ENCODE measurements at regions not wholly inside any gene's neighbourhood (a gene's known extent, or its start where the extent isn't known, plus 50 kb on each side); places are given as distances from the start of the nearest gene placed in this dataset.

GRCh38 chr6:14790976-14791375 is 454.9 kb upstream of the JARID2 start:
- TF ChIP-seq CTCF (IDR thresholded peaks at IDR 0.05), result no peak
- no peak for TF ChIP-seq SIN3A (IDR thresholded peaks at IDR 0.05; ENCODE audit: borderline replicate concordance, insufficient read depth, low read depth, low read length)
- no peak for TF ChIP-seq TCF7L2 (IDR thresholded peaks at IDR 0.05; ENCODE audit: low read depth, low read length)
